Osteocyte (in vitro differentiated cells): ENCODE measurements at regions not wholly inside any gene's neighbourhood (a gene's known extent, or its start where the extent isn't known, plus 50 kb on each side); places are given as distances from the start of the nearest gene placed in this dataset.

Source experiments
- DNase-seq: peaks from one replicate; pipeline ENCODE4 v3.0.0; 2021; ENCODE audit warnings: mixed read lengths; ENCODE audit not compliant: unreplicated experiment; ENCODE audit errors: extremely low spot score
- H3K27ac Mint-ChIP-seq: one replicate; pipeline ENCODE4 v1.8.0; 2021; ENCODE audit warnings: mild to moderate bottlenecking, mixed read lengths; ENCODE audit not compliant: unreplicated experiment
- H3K27me3 Mint-ChIP-seq: one replicate; pipeline ENCODE4 v1.8.0; 2021; ENCODE audit warnings: mixed read lengths; ENCODE audit not compliant: unreplicated experiment
- H3K36me3 Mint-ChIP-seq: one replicate; pipeline ENCODE4 v1.8.0; 2021; ENCODE audit warnings: mixed read lengths; ENCODE audit not compliant: unreplicated experiment
- H3K4me1 Mint-ChIP-seq: one replicate; pipeline ENCODE4 v1.8.0; 2021; ENCODE audit warnings: mixed read lengths; ENCODE audit not compliant: unreplicated experiment
- H3K4me3 Mint-ChIP-seq: one replicate; pipeline ENCODE4 v1.8.0; 2021; ENCODE audit warnings: mild to moderate bottlenecking, moderate library complexity, mixed read lengths; ENCODE audit not compliant: unreplicated experiment
- H3K9me3 Mint-ChIP-seq: one replicate; pipeline ENCODE4 v1.8.0; 2021; ENCODE audit warnings: mixed read lengths; ENCODE audit not compliant: unreplicated experiment
- CTCF ChIP-seq: fragments of 200-600 bp; sonication (generic); IDR thresholded peaks from 2 replicates; pipeline ENCODE4 v1.5.0; 2021; ENCODE audit warnings: antibody characterized with exemption, mild to moderate bottlenecking, moderate library complexity

GRCh38 chr4:164109503-164109902 is 615.0 kb downstream of the TMA16 start:
- H3K27ac Mint-ChIP-seq: no peak overlapping the region

GRCh38 chr4:164115236-164115635 is 620.7 kb downstream of the TMA16 start:
- no peak overlapping the region for H3K4me3 Mint-ChIP-seq
- no peak overlapping the region for H3K27ac Mint-ChIP-seq
- H3K4me1 Mint-ChIP-seq: no peaks in the 10 kb centered on the region
- no peaks in the 10 kb centered on the region for H3K9me3 Mint-ChIP-seq
- H3K27me3 Mint-ChIP-seq: no peaks in the 10 kb centered on the region
- H3K36me3 Mint-ChIP-seq: no peaks in the 10 kb centered on the region
- TF ChIP-seq CTCF: no peak
- DNase-seq: no peak

More at GRCh38 chr4:164109503-164109902, 615.0 kb downstream of the TMA16 start:
- no peak for TF ChIP-seq CTCF
- Mint-ChIP-seq H3K4me3 (no peak overlapping the region), H3K36me3 (no peaks in the 10 kb centered on the region), H3K9me3 (no peaks in the 10 kb centered on the region), H3K27me3 (no peaks in the 10 kb centered on the region), H3K4me1 (peaks cover 4% of the 10 kb centered on the region)
- no peak for DNase-seq

GRCh38 chr4:164116286-164116685 is 621.8 kb downstream of the TMA16 start:
- Mint-ChIP-seq H3K4me1 (no peaks in the 10 kb centered on the region), H3K27ac (no peak overlapping the region)

GRCh38 chr4:164134388-164134787 is 619.5 kb upstream of the SMIM31 start:
- no peak for TF ChIP-seq CTCF

More at GRCh38 chr4:164116286-164116685, 621.8 kb downstream of the TMA16 start:
- Mint-ChIP-seq H3K9me3 (no peaks in the 10 kb centered on the region), H3K27me3 (no peaks in the 10 kb centered on the region), H3K36me3 (no peaks in the 10 kb centered on the region), H3K4me3 (no peak overlapping the region)
- no peak for TF ChIP-seq CTCF
- no peak for DNase-seq

GRCh38 chr4:164136180-164136616 is 617.7 kb upstream of the SMIM31 start:
- no peak overlapping the region for H3K4me3 Mint-ChIP-seq
- H3K36me3 Mint-ChIP-seq: no peaks in the 10 kb centered on the region
- no peaks in the 10 kb centered on the region for H3K27me3 Mint-ChIP-seq
- H3K4me1 Mint-ChIP-seq: peaks cover 20% of the 10 kb centered on the region
- no peak for DNase-seq
- H3K27ac Mint-ChIP-seq: peak overlapping the region; percentile 94
- H3K9me3 Mint-ChIP-seq: peaks cover 5% of the 10 kb centered on the region
- TF ChIP-seq CTCF: peak; percentile 19

More at GRCh38 chr4:164134388-164134787, 619.5 kb upstream of the SMIM31 start:
- peaks cover 24% of the 10 kb centered on the region for H3K4me1 Mint-ChIP-seq
- no peaks in the 10 kb centered on the region for H3K27me3 Mint-ChIP-seq
- no peak overlapping the region for H3K27ac Mint-ChIP-seq
- H3K4me3 Mint-ChIP-seq: no peak overlapping the region
- H3K36me3 Mint-ChIP-seq: no peaks in the 10 kb centered on the region
- H3K9me3 Mint-ChIP-seq: no peaks in the 10 kb centered on the region
- no peak for DNase-seq
